Osteocyte (in vitro differentiated cells): ENCODE measurements at regions not wholly inside any gene's neighbourhood (a gene's known extent, or its start where the extent isn't known, plus 50 kb on each side); places are given as distances from the start of the nearest gene placed in this dataset.

Experiments used
- DNase-seq: peaks from one replicate; pipeline ENCODE4 v3.0.0; 2021; ENCODE audit warnings: mixed read lengths; ENCODE audit not compliant: unreplicated experiment; ENCODE audit errors: extremely low spot score
- H3K27ac Mint-ChIP-seq: one replicate; pipeline ENCODE4 v1.8.0; 2021; ENCODE audit warnings: mild to moderate bottlenecking, mixed read lengths; ENCODE audit not compliant: unreplicated experiment
- H3K27me3 Mint-ChIP-seq: one replicate; pipeline ENCODE4 v1.8.0; 2021; ENCODE audit warnings: mixed read lengths; ENCODE audit not compliant: unreplicated experiment
- H3K36me3 Mint-ChIP-seq: one replicate; pipeline ENCODE4 v1.8.0; 2021; ENCODE audit warnings: mixed read lengths; ENCODE audit not compliant: unreplicated experiment
- H3K4me1 Mint-ChIP-seq: one replicate; pipeline ENCODE4 v1.8.0; 2021; ENCODE audit warnings: mixed read lengths; ENCODE audit not compliant: unreplicated experiment
- H3K4me3 Mint-ChIP-seq: one replicate; pipeline ENCODE4 v1.8.0; 2021; ENCODE audit warnings: mild to moderate bottlenecking, moderate library complexity, mixed read lengths; ENCODE audit not compliant: unreplicated experiment
- H3K9me3 Mint-ChIP-seq: one replicate; pipeline ENCODE4 v1.8.0; 2021; ENCODE audit warnings: mixed read lengths; ENCODE audit not compliant: unreplicated experiment
- TF ChIP-seq, protein P1 (sequence below): fragments of 200-600 bp; sonication (generic); IDR thresholded peaks from 2 replicates; pipeline ENCODE4 v1.5.0; 2021; ENCODE audit warnings: antibody characterized with exemption, mild to moderate bottlenecking, moderate library complexity

DNA sequence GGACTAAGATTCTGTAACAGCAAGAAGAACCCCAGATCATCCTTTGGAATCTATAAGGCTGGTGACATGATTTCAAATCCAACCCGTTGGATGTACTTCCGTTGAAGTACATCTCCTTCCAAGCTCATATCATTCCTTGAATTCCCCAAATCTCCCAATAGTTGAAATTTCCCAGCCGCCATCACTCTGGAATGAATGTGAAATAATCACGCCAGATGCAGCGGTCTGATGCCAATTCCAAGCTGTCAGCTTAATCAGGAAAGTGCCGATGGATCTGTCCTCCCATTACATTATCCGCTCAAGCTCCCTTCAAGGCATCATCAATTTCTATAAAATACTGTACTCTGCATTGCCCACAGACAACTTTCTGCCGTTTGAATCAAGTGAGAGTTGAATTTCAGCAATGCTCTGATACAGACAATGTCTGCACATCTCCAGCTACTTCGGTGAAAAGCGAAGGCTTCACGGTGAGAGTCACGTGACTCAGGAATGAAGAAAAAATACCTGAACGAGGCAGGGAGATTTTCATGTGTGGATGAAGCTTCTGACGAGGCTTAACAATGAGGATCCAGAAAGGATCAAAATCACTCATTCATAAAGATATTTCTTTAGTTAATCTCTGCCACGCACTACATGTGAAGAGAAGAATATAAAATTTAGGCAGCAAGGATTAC is 663.9 kb downstream of the AJAP1 start:
- Mint-ChIP-seq H3K9me3 (peaks cover 47% of the 10 kb centered on the region), H3K4me3 (no peak overlapping the region), H3K27ac (no peak overlapping the region), H3K4me1 (no peaks in the 10 kb centered on the region), H3K27me3 (no peaks in the 10 kb centered on the region), H3K36me3 (no peaks in the 10 kb centered on the region)
- no peak for DNase-seq
- TF ChIP-seq, protein P1, sequence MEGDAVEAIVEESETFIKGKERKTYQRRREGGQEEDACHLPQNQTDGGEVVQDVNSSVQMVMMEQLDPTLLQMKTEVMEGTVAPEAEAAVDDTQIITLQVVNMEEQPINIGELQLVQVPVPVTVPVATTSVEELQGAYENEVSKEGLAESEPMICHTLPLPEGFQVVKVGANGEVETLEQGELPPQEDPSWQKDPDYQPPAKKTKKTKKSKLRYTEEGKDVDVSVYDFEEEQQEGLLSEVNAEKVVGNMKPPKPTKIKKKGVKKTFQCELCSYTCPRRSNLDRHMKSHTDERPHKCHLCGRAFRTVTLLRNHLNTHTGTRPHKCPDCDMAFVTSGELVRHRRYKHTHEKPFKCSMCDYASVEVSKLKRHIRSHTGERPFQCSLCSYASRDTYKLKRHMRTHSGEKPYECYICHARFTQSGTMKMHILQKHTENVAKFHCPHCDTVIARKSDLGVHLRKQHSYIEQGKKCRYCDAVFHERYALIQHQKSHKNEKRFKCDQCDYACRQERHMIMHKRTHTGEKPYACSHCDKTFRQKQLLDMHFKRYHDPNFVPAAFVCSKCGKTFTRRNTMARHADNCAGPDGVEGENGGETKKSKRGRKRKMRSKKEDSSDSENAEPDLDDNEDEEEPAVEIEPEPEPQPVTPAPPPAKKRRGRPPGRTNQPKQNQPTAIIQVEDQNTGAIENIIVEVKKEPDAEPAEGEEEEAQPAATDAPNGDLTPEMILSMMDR: no peak

DNA sequence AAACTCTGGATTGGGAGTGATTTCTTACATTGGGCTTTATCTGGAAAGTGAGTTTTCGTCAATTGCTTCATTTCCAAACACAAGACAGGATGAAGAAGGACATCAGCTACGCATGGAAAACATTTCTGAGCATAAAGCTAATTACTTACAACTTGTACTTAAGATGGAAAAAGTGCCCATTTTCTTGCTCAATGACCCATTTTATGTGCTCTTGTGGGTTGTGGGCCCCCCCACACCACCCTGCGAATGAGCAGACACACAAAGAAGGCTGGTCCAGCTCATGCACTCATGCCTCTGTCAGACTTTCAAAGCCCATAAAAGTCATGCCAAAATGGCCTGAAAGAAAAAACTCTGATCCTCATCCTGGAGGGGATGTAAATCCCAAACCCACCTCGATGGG is 663.0 kb downstream of the AJAP1 start:
- H3K9me3 Mint-ChIP-seq: peaks cover 52% of the 10 kb centered on the region
- H3K4me3 Mint-ChIP-seq: no peak overlapping the region
- H3K36me3 Mint-ChIP-seq: no peaks in the 10 kb centered on the region
- H3K27me3 Mint-ChIP-seq: no peaks in the 10 kb centered on the region
- DNase-seq: no peak
- no peak overlapping the region for H3K27ac Mint-ChIP-seq
- TF ChIP-seq, protein P1: no peak
- H3K4me1 Mint-ChIP-seq: no peaks in the 10 kb centered on the region

DNA sequence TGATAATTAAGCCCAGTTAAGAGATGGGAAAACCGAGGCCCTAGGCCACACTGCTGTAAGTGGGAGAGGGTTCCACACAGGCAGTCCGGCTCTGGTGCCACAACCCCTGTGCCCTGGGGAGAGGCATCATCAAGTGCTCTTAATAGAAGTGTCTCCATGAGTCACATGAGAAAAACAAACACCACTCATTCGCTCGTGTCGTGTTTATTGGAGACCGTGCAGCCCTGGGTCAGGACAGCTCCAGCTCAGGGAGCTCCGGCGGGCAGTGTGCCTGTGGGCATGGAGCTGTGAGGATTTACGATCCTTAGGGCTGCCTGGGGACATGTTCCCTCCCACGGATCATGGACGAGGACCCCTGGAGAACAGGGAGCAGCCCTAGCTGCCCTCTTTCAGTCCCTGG is 658.5 kb downstream of the AJAP1 start:
- Mint-ChIP-seq H3K9me3 (peaks cover 45% of the 10 kb centered on the region), H3K4me1 (no peaks in the 10 kb centered on the region), H3K27me3 (no peaks in the 10 kb centered on the region), H3K36me3 (no peaks in the 10 kb centered on the region), H3K27ac (no peak overlapping the region), H3K4me3 (no peak overlapping the region)
- TF ChIP-seq, protein P1: no peak
- no peak for DNase-seq

DNA sequence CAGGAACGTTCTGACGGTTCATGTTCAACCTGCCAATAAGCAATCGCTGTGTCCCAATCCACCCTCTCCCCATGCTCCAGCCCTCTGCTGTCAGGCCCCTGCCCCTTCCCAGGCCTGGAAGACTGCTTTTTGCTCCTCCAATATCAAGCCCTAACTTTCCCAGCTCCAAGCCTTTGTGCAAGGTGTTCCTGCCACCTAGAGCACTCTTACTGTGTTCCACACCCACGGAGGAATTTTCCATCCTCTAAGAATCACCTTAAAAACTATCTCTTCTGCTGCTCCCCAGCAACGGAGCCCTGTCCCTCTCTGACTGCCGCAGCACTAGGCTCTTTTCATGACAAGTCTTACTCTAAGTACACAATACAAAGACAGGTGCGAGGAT is 657.9 kb downstream of the AJAP1 start:
- Mint-ChIP-seq H3K36me3 (no peaks in the 10 kb centered on the region), H3K9me3 (peaks cover 45% of the 10 kb centered on the region), H3K4me1 (no peaks in the 10 kb centered on the region), H3K27ac (no peak overlapping the region), H3K4me3 (no peak overlapping the region), H3K27me3 (no peaks in the 10 kb centered on the region)
- TF ChIP-seq, protein P1: no peak
- DNase-seq: no peak

DNA sequence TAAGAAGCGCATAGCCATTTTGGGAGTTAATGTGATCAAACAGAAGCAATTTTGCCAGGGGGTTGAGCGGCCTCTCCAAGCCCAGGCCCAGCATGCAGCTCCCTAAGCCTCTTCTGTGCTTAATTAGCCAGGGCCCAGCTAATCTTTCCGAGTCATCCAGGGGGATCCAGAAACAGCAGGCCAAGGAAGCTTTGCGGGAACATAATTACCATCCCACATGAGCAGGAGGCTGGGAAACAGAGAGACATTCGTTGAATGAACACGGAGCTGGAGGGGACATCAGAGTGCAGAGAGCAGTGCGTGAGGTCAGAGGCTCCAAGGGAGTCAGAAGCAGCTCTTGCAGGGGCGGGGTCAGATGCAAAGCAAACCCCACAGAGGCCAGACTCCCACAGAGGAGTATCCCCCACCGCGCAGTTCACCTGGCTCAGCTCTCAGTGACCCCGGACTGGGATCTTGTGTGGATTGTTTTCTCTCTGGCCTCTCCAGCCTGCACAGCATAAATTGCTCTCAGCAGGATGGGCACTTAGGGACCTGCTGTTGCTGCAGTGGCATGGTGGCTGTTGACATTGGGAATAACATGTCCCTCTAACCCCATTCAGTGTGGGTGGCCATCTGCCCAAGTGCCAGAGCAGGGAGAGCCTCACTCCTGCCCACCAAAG is 657.4 kb downstream of the AJAP1 start:
- DNase-seq: no peak
- no peaks in the 10 kb centered on the region for H3K4me1 Mint-ChIP-seq

More for the DNA sequence above, 657.4 kb downstream of the AJAP1 start:
- Mint-ChIP-seq H3K4me3 (no peak overlapping the region), H3K27me3 (no peaks in the 10 kb centered on the region), H3K36me3 (no peaks in the 10 kb centered on the region), H3K27ac (no peak overlapping the region), H3K9me3 (peaks cover 50% of the 10 kb centered on the region)
- TF ChIP-seq, protein P1: no peak
